GM19025 (cell line): ENCODE measurements at regions not wholly inside any gene's neighbourhood (a gene's known extent, or its start where the extent isn't known, plus 50 kb on each side); places are given as distances from the start of the nearest gene placed in this dataset.

Experiments used
- ATAC-seq: cut with Tn5 transposase; IDR thresholded peaks from one replicate; pipeline ENCODE4 v1.9.1; 2021; ENCODE audit warnings: mild to moderate bottlenecking, low read depth, moderate library complexity; ENCODE audit not compliant: unreplicated experiment

DNA sequence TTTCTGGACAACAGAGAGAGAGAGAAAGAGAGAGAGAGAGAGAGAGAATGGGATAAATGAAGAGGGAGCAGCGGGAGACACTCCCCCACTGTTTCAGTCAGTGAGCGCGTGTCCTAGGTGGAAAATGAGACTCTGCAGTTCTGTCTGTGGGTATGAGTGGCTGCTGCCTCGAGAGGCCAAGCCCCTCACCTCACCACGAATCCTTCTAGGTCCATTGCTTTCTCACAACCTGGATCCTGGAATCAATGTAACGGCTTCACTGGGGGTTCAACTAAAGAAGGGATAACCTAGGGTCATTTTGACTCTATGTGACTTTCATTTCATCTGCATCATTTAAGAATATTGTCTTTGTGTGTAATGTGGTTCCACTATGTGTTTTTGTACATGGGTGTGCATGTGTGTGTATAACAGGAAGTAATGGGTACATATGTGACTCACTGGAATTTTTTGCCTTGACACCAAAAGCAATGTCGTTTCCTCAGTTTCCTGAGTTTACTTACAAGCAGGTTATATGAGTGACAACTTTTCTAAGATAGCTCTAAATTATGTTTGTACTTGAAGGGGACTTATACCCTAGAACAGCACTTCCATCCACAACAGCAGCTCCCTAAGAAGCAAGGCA is 221.4 kb upstream of the TRIB2 start:
- ATAC-seq, result no peak

DNA sequence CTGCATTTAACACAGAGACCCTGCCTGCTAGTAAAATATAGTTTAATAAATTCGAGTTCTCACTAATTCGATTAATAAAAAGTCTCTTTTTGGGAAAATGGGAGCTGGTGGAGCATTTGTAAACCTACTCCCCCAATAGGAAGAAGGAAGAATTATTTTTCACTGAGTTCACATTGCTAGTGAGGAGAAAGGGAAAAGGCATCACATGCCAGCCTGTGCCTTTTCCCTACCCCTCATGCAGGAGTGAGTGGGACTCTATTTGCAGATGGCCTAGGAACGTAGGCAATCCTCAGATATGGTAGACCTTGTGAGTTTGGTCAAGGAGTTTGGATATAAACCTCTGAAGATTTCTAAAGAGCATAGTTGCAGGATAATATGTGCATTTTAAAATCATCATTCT is 218.4 kb upstream of the TRIB2 start:
- ATAC-seq, result no peak

- no peak for ATAC-seq
Observed at GRCh38 chr2:12498704-12499103, 218.0 kb upstream of the TRIB2 start.

- ATAC-seq, result no peak
Observed at GRCh38 chr2:12500899-12501298, 215.8 kb upstream of the TRIB2 start.

DNA sequence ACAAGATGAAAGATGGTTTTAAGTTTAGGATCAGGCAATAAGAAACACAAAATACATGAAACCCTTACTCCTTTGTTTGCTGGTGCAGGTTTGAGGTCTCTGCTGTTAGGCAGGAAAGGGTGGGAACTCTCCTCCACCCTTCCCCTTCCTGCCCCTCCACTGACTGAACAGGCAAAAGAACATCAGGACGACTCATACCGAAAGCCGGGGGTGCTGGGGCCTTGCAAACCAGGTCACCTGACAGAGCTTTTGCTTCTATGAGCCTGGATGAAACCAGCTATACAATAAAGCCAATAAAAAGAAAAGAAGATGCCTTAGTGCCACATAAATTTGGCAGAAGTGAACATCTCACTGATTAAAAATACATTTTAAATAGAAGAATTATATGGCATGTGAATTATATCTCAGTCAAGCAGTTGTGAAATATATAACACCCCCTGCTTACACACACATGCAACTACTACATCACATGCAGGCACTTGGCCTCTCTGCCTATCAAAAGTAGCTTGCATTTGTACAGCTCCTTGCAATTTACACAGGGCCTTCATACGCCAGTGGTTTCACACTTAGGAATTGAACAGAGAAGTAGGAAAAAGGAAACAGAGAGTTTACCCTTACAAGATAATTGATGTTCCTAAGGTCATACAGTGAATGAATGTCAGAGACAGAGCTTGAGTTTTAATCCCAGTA is 215.1 kb upstream of the TRIB2 start:
- peak; percentile 84 for ATAC-seq

- no peak for ATAC-seq
Observed at GRCh38 chr2:12502759-12503158, 214.0 kb upstream of the TRIB2 start.

- no peak for ATAC-seq
Observed at GRCh38 chr2:12504443-12504842, 212.3 kb upstream of the TRIB2 start.

DNA sequence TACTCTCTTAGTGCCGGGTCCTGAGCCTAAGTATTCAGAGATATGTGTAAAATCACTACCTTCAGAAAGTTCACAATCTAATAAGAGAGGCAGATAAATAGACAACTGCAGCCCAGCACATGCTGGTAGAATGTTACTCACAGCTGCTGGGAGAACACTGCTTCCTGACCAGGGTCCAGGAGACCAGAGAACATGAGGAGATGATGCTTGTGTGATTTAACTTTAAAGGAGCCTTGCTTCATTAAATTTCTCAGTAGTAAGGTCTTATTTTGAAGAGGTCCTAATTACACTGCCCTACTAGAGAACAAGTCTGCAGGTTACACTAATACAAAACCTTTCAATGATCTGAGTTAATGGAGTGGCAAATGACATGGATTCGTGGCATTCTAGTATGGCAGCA is 209.9 kb upstream of the TRIB2 start:
- no peak for ATAC-seq

- ATAC-seq, result peak; percentile 62
Observed at GRCh38 chr2:12507295-12507694, 209.4 kb upstream of the TRIB2 start.

- no peak for ATAC-seq
Observed at GRCh38 chr2:12510070-12510469, 206.7 kb upstream of the TRIB2 start.

- no peak for ATAC-seq
Observed at GRCh38 chr2:12513339-12513738, 203.4 kb upstream of the TRIB2 start.

DNA sequence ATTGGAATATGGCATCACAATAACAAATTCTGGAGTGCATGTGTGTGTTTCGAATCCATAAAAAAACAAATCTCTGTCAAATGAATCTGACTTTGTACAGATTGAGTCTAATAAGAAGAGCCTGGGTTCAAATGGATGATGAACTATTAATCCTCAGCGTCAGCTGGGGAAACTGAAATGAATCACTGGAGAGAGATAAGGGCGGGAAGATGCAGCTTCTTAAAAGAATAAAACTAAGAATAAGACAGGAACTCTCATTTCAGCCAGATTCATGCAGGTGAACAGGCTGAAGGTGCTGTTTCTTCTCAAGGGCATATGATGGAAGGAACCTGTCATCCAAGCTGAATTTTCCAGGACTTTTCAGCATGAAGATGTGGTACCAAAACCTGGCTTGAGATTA is 202.6 kb upstream of the TRIB2 start:
- no peak for ATAC-seq

- ATAC-seq, result no peak
Observed at GRCh38 chr2:12514631-12515437, 201.9 kb upstream of the TRIB2 start.

GRCh38 chr2:12515871-12516270 is 200.9 kb upstream of the TRIB2 start:
- no peak for ATAC-seq

DNA sequence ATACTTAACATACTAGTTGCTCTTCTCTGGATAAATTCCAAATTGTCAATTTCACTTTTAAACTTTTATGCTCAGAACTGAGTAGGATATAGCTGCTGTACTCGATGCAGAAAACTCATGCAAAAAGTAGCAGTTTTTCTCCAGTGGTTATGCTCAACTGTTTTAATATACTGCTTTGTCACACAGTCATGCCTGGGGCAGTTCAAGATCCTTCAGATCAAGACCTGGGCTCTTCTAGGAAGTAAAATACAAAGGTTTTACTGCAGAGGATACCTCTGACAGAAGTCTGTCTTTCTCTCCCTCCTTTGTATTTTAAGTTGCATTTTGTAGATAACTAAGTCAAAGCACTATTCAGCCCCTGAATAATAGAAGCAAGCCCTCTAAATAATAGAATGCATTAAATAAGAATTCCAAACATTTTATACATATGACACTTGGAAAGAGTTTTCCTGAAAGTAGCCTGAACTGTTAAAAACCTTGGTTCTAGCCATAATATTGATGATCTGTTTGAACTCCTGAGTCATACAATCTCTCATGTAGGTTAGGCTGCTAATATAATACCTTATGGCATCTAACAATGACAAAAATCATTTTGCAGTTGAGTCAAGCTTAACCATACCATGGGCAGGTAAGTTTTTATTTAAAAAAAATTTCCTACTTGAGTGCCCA is 183.3 kb upstream of the TRIB2 start:
- ATAC-seq, result no peak

DNA sequence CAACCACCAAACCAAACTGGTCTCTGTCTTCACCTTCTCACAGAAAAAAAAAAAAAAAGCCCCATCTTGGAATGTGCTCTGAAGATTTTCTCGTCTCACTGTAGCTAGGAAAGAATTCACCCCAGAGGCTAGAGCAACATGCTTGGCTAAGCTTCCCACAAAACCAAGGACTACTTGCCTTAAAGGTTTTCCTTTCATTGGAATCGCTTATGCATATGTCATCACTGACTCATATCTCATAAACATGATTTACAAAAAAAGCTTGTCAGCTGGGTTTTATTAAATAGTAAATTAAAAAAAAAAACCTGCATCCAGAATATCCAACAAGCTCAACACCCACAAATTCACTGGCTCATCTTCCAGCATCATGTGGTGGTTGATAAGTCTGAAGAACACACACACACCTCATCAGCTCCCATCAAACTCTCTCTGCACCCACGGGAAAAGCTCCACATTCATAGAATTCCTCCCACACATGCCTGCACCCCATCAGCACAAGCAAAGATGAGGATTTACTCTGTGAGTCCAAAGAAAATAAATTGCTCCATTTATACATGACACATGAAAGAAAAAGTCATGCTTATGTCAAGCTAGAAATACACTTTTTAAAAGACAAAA is 182.0 kb upstream of the TRIB2 start:
- ATAC-seq, result no peak

DNA sequence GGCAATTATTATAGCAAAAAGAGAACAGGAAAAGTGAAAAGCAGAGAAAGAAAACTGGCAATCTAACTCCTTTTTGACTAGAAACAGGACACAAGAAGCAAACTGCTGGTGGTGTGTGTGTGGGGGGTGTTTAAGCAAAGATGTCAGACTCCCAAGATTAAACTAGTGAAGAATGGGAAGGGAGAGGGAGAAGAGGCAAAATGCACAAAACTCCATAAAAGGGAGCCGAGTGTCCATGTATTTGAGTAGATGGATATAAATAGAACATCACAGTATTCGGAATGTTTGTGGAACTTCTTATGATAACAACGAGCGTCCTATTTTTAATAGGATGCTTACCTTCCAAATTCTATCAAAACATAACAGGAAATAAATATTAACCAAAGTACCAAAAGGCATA is 179.8 kb upstream of the TRIB2 start:
- ATAC-seq, result no peak

DNA sequence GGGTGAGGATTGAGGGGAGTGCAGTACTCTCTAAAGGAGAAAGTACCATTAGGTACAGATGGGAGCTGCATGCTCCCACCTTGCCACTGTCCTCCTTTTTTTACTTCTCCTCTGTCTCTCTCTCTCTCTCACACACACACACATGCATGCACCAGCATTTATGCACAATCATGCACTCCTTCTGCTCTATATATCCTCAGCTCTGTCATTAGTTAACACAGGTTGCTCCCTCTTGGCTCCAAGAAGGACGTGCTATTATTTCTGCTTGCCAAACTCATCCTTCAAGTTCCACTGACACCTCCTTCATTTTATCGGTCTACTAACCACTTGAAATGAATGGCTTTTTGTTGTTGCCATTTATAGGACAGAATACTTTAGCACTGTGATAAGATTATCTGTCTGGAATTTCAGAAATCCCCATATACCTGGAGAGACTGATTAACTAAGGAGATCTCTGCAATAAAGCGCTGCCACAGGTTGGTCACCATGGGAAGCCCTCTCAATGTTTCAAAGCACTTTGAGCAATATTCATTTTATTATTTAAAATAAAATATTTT is 178.5 kb upstream of the TRIB2 start:
- no peak for ATAC-seq

- ATAC-seq, result no peak
Observed at GRCh38 chr2:12539336-12539735, 177.4 kb upstream of the TRIB2 start.

DNA sequence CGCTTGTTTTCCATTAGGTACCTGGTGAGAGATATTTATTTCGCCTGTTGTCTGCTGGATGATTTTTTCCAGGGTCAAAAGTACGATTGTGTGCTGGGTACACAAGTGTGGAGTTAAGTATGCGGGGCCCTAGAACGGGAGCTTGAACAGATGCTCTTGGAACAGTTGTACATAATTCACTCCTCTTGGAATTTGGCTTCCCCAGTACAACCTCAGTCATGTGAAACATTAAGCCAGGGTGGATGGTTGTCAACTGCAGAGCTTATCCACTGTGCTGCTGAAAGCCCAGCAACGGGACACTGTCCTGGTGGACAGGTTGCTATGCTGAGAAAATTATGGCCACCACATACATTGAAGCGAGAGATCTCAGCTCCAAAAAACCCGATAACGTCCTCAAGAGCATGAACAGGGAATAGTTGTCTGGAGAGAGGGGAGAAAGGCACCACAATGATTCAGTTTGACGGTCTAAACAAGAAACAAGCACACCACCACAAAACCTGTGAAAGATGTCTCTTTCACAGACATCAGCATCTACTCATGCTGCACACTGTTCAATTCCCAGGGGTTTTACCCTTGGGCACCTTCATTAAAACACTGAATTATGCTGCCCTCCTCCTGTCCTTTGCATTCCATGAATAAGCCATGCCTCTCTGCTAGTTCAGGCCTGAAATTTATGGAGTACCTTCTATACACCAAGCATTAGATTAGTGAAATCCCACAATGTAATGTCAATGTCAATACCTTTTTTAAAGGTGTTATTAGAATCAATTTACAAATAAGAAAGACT is 176.8 kb upstream of the TRIB2 start:
- no peak for ATAC-seq
